ENCODE measurements at regions not wholly inside any gene's neighbourhood (a gene's known extent, or its start where the extent isn't known, plus 50 kb on each side); places are given as distances from the start of the nearest gene placed in this dataset.

- TF ChIP-seq, protein P1, sequence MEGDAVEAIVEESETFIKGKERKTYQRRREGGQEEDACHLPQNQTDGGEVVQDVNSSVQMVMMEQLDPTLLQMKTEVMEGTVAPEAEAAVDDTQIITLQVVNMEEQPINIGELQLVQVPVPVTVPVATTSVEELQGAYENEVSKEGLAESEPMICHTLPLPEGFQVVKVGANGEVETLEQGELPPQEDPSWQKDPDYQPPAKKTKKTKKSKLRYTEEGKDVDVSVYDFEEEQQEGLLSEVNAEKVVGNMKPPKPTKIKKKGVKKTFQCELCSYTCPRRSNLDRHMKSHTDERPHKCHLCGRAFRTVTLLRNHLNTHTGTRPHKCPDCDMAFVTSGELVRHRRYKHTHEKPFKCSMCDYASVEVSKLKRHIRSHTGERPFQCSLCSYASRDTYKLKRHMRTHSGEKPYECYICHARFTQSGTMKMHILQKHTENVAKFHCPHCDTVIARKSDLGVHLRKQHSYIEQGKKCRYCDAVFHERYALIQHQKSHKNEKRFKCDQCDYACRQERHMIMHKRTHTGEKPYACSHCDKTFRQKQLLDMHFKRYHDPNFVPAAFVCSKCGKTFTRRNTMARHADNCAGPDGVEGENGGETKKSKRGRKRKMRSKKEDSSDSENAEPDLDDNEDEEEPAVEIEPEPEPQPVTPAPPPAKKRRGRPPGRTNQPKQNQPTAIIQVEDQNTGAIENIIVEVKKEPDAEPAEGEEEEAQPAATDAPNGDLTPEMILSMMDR (IDR thresholded peaks at IDR 0.05) = no peak
- no peak for TF ChIP-seq POLR2A (IDR thresholded peaks at IDR 0.05)
Observed at GRCh38 chr6:119814609-119815400, 465.2 kb upstream of the MAN1A1 start.

All from uterus (tissue), 2 donors.